ENCODE measurements at regions not wholly inside any gene's neighbourhood (a gene's known extent, or its start where the extent isn't known, plus 50 kb on each side); places are given as distances from the start of the nearest gene placed in this dataset.

DNA sequence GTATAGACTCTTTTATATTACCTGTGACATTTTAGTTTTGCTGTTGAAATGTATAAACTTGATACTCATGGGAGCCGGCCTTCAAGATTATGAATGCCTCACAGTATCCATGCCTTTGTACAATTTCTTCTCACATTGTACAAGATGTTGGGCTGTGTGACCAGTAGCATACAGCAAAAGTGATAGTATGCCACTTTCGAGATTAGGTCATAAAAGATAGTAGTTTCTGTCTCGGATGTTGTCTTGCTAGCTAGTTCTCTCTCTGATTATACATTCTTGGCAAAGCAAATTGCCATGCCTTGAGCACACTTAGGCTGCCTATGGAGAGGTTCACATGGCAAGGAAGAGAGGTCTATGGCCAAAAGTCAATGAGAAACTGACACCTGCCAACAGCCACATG lies 1309.8 kb upstream of the CDH8 start:
- Histone ChIP-seq H3K4me2 (ENCODE audit: low read depth, low read length) (no peak overlapping the region), H3K9me3 (replicated peaks; ENCODE audit: insufficient read depth, low read length) (no peaks in the 10 kb centered on the region), H3K9me2 (replicated peaks; ENCODE audit: insufficient read depth, low read length) (no peaks in the 10 kb centered on the region), H3K27me3 (replicated peaks; ENCODE audit: insufficient read depth, low read length) (no peaks in the 10 kb centered on the region), H3K36me3 (replicated peaks; ENCODE audit: insufficient read depth, low read length) (no peaks in the 10 kb centered on the region), H3K4me3 (ENCODE audit: low read length) (no peak overlapping the region), H3K4me1 (ENCODE audit: low read length) (no peaks in the 10 kb centered on the region), H3F3A (ENCODE audit: insufficient read depth, low read length) (no peaks in the 10 kb centered on the region), H3K27ac (ENCODE audit: low read length) (no peak overlapping the region), H4K20me1 (ENCODE audit: insufficient read depth, low read length) (no peaks in the 10 kb centered on the region), H2AFZ (ENCODE audit: low read length) (no peak overlapping the region), H3K9ac (ENCODE audit: low read length) (no peak overlapping the region), H3K79me2 (ENCODE audit: low read length) (no peaks in the 10 kb centered on the region)
- no peak for DNase-seq
- TF ChIP-seq EZH2phosphoT487 (IDR thresholded peaks at IDR 0.05; ENCODE audit: low read length) (no peak), EZH2 (optimal IDR thresholded peaks at IDR 0.05; ENCODE audit: low read depth, low read length) (no peak)
- TF ChIP-seq, protein P1, sequence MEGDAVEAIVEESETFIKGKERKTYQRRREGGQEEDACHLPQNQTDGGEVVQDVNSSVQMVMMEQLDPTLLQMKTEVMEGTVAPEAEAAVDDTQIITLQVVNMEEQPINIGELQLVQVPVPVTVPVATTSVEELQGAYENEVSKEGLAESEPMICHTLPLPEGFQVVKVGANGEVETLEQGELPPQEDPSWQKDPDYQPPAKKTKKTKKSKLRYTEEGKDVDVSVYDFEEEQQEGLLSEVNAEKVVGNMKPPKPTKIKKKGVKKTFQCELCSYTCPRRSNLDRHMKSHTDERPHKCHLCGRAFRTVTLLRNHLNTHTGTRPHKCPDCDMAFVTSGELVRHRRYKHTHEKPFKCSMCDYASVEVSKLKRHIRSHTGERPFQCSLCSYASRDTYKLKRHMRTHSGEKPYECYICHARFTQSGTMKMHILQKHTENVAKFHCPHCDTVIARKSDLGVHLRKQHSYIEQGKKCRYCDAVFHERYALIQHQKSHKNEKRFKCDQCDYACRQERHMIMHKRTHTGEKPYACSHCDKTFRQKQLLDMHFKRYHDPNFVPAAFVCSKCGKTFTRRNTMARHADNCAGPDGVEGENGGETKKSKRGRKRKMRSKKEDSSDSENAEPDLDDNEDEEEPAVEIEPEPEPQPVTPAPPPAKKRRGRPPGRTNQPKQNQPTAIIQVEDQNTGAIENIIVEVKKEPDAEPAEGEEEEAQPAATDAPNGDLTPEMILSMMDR (IDR thresholded peaks at IDR 0.05; ENCODE audit: low read length) = no peak

DNA sequence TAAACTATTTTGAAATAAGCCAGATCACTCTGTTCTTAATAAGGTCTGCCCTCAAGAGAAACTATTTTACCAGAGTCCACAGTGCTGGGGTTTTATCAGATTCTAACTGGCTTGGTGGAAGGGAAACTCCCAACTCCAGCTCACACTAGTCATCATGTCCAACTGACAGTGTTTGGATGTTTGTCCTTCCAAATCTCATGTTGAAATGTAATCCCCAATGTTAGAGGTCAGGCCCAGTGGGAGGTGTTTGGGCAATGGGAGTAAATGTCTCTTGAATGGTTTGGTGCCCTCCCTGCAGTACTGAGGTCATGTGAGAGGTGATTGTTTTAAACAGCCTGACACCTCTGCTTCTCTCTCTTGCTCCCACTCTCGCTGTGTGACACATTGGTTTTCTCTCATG lies 1301.0 kb upstream of the CDH8 start:
- H3K9me3 ChIP-seq (replicated peaks; ENCODE audit: insufficient read depth, low read length) = no peaks in the 10 kb centered on the region
- H3K9me2 ChIP-seq (replicated peaks; ENCODE audit: insufficient read depth, low read length) = no peaks in the 10 kb centered on the region
- H3F3A ChIP-seq (ENCODE audit: insufficient read depth, low read length) = no peaks in the 10 kb centered on the region
- H3K4me1 ChIP-seq (ENCODE audit: low read length) = no peaks in the 10 kb centered on the region
- no peak overlapping the region for H3K9ac ChIP-seq (ENCODE audit: low read length)
- no peak overlapping the region for H3K27ac ChIP-seq (ENCODE audit: low read length)
- no peak overlapping the region for H3K4me3 ChIP-seq (ENCODE audit: low read length)
- H2AFZ ChIP-seq (ENCODE audit: low read length) = no peak overlapping the region
- no peak for TF ChIP-seq EZH2 (optimal IDR thresholded peaks at IDR 0.05; ENCODE audit: low read depth, low read length)
- TF ChIP-seq, protein P1 (IDR thresholded peaks at IDR 0.05; ENCODE audit: low read length) = no peak
- TF ChIP-seq EZH2phosphoT487 (IDR thresholded peaks at IDR 0.05; ENCODE audit: low read length) = no peak
- H4K20me1 ChIP-seq (ENCODE audit: insufficient read depth, low read length) = no peaks in the 10 kb centered on the region
- no peak for DNase-seq
- H3K27me3 ChIP-seq (replicated peaks; ENCODE audit: insufficient read depth, low read length) = no peaks in the 10 kb centered on the region
- H3K79me2 ChIP-seq (ENCODE audit: low read length) = no peaks in the 10 kb centered on the region
- H3K36me3 ChIP-seq (replicated peaks; ENCODE audit: insufficient read depth, low read length) = no peaks in the 10 kb centered on the region
- no peak overlapping the region for H3K4me2 ChIP-seq (ENCODE audit: low read depth, low read length)

DNA sequence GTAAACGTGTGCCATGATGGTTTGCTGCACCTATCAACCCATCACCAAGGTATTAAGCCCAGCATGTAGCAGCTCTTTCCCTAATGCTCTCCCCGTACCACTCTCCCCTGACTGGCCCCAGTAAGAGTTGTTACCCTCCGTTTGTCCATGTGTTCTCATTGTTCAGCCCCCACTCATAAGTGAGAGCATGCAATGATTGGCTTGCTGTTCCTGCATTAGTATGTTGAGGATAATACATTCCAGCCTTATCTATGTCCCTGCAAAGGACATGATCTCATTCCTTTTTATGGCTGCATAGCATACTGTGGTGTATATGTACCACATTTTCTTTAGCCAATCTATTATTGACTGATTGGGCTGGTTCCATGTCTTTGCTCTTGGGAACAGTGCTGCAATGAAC lies 1294.9 kb upstream of the CDH8 start:
- no peaks in the 10 kb centered on the region for H4K20me1 ChIP-seq (ENCODE audit: insufficient read depth, low read length)
- no peaks in the 10 kb centered on the region for H3K9me2 ChIP-seq (replicated peaks; ENCODE audit: insufficient read depth, low read length)

More for the DNA sequence above, 1294.9 kb upstream of the CDH8 start:
- H3K36me3 ChIP-seq (replicated peaks; ENCODE audit: insufficient read depth, low read length) = no peaks in the 10 kb centered on the region
- no peaks in the 10 kb centered on the region for H3F3A ChIP-seq (ENCODE audit: insufficient read depth, low read length)
- no peak overlapping the region for H3K4me2 ChIP-seq (ENCODE audit: low read depth, low read length)
- no peak overlapping the region for H2AFZ ChIP-seq (ENCODE audit: low read length)
- no peak overlapping the region for H3K9ac ChIP-seq (ENCODE audit: low read length)
- no peaks in the 10 kb centered on the region for H3K27me3 ChIP-seq (replicated peaks; ENCODE audit: insufficient read depth, low read length)
- TF ChIP-seq EZH2phosphoT487 (IDR thresholded peaks at IDR 0.05; ENCODE audit: low read length) = no peak
- TF ChIP-seq, protein P1 (IDR thresholded peaks at IDR 0.05; ENCODE audit: low read length) = no peak
- TF ChIP-seq EZH2 (optimal IDR thresholded peaks at IDR 0.05; ENCODE audit: low read depth, low read length) = no peak
- H3K9me3 ChIP-seq (replicated peaks; ENCODE audit: insufficient read depth, low read length) = no peaks in the 10 kb centered on the region
- H3K27ac ChIP-seq (ENCODE audit: low read length) = no peak overlapping the region
- H3K4me3 ChIP-seq (ENCODE audit: low read length) = no peak overlapping the region
- H3K79me2 ChIP-seq (ENCODE audit: low read length) = no peaks in the 10 kb centered on the region
- DNase-seq = no peak
- no peaks in the 10 kb centered on the region for H3K4me1 ChIP-seq (ENCODE audit: low read length)
